ENCODE measurements at regions not wholly inside any gene's neighbourhood (a gene's known extent, or its start where the extent isn't known, plus 50 kb on each side); places are given as distances from the start of the nearest gene placed in this dataset.

DNA sequence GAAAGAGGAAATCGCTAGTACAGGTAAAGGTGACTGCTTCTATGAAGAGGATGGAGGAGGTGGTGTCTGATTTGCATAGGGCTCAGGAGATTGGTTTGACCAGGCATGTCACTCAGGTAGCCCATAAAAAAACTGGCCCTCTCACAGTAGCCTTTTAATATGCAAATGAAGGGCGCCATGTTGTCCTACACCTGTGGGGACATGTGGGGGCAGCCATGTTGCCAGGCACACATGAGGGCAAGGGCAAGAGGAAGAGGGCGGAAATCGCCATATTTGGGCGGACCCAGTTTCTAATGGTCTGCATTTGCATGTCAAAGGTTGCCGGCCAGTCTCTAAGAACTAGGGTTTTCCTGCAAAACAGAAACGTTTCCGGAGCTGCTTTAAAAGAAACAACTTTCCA, 1330.6 kb downstream of the DSC3 start:
- peak; percentile 2 for DNase-seq (ENCODE audit: low read depth)

DNA sequence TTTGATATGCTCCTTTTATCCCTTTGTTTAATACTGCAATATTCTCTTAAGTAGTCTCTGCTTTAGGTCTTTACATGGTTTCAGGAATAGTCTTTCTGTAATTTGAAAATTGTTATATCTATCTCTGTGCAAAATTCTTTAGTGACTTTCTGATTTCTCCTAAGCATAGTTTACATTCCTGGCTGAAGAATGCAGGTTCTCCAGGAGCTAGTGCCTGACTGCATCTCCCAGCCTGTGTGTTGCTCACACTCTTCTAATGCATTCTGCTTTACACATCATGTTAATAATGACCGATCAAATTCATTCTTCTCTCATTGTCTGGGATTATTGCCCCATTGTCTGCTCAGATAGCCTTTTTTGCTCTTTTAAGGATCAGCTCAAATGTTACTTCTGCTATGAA, 1349.2 kb downstream of the DSC3 start:
- DNase-seq (ENCODE audit: low read depth): no peak

DNA sequence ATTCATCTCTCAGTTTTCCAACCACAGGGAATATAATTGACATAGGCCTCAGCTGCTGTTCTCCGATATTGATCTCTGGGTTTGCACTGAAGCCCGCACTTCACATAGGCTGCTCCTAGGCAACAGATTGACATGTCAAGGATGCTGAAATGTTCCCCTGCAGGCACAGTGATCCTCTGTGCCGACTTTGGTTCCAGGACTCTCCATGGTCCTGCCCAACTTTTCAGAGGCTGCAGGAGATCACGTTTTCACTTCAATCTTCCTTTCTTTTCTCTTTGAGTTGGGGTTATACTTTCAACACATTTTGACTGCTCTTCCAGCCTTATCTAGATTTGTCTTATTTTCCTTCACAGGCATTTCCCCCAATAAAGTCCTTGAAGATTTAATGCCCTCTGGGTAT, 1361.0 kb downstream of the DSC3 start:
- DNase-seq (ENCODE audit: low read depth): no peak

DNA sequence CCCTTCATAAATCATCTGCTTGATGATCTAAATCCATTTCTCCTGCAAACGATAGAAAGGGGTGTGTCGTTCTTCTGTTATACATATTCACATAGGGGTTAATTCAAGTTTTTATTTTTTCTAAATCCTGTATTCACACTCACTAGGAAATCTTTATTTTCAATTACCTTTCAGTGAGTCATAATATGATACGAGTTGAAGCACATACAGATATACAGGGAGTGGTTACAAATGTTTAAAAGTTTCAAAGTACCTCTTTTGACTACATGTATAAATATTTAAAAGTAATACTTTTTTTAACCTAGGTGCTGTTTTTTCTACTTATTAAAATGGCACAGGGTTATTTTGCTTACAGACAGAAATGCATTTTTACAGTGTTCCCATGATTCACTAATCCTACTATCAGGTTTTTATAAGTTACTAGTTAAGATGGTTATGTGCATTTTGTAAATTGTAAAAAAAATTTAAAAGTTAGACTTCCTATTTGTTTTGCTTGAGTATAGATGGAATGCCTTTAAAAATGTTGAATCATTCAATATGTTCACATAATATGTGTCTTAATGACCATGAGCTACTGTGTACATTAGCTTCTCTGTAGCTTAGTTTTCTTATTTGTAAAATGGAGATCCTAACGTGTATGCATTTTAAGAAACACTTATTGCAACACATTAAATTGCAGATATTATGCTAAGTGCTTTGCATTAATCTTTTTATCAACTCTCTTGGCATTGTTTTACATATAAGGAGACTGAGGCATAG, 1378.1 kb downstream of the DSC3 start:
- no peak for DNase-seq (ENCODE audit: low read depth)

DNA sequence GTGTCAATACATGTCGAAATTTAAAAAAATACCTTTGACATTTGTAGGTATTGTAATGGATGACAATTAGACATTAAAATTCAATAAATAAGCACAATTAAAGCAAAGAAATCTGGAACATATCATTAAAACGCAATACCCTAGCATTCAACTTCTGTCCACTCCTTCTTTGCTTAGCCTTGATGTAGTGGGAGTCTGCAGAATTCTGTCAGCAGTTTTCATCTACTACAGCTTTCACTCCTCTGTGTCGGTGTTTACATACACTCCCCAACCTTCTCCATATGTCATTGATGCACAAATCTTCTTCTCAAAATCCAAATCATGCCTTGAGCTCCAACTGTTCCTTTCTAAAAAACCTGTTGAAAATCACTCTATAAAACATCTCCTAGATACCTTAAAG, 1380.6 kb downstream of the DSC3 start:
- no peak for DNase-seq (ENCODE audit: low read depth)

DNA sequence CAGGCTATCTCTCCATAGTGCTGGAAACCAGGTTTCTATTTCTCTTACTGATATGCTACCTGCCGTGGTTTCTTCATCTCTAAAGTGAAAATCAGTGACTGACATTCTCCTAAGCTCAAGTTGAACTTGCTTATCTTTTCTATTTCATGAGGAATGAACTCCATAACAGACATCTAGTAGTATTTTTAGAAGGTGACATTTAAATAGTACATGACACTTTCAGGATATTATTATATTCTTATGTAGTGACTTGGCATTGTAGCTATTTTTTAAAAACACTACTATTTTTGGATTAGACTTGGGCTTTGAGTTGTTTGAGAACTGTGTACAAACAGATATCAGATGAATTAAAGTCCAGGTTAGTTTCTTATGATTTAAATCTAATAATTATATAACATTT, 1381.8 kb downstream of the DSC3 start:
- DNase-seq (ENCODE audit: low read depth): no peak

DNA sequence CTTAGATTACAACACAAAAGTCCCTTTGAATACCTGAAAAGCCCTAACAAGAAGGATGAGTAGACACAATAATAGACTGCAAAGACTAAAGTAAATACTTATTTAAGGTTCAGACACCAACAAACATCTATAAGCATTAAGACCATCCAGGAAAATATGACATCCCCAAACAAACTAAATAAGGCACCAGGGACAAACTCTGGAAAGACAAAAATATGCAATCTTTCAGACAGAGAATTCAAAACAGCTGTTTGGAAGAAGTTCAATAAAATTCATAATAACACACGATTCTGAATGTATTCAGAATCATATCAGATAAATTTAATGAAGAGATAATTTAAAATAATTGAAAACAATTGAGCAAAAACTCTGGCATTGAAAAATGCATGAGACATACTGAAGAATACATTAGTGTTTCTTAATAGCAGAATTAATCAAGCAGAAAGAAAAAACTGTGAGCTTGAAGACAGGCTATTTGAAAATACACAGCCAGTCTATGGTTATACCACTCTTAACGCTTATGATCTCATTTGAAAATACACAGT, 1388.8 kb downstream of the DSC3 start:
- DNase-seq (ENCODE audit: low read depth): no peak

DNA sequence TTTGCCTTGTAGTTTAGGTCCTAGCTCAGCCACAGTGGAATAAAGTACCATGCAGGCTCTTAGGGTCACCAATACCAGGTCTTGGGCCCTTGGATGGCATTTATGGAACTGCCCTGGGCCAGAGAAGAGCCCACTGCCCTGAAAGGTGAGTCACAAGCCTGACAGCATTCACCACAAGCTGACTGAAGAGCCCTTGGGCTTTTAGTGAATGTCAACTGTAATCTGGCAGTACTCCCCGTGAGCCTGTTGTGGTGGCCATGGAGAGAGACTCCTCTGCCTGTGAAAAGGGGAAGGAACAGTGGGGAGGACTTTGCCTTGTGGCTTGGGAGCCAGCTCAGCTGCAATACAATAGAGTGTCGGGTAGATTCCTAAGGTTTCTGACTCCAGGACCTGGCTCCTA, 1389.7 kb downstream of the DSC3 start:
- peak; percentile 17 for DNase-seq (ENCODE audit: low read depth)

DNA sequence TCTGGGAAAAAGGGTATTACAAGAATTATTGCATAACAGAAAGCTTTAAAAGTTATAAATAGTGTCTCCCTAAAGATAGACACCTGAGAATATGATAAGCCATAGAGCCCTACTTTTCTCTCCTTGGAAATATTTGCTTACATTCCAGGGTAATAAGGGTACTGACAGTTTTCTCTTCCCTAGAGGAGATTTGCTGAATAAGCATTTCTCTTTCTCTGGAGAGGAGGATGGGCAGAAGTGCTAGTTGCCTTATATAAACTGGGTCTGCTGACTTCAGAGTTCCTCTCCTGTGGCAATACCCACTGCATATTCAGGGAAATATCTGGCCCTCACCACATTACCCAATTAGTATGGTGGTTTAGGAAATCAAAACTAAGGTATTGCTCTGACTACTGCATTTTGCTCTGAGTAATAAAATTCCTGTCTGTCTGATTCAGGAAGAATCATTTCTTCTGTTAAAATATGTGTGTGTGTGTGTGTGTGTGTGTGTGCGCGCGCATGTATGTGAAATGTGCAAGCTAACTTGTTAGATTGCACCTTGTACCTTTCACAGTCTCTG, 1391.3 kb downstream of the DSC3 start:
- DNase-seq (ENCODE audit: low read depth): peak; percentile 8

DNA sequence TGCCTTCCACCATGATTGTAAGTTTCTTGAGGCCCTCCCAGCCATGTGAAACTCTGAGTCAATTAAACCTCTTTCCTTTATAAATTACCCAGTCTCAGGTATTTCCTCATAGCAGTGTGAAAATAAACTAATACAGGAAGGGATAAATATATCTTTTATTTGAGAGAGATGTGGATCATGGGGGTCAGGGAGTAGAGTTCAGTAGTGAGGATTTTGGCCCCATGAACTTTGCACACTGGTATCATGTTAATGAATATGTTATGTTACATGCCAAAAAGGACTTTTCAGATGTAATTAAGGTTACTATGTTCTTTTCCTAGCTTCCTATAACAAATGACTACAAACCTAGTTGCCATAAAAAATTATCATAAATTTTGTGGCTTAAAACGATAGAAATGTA, 1393.7 kb downstream of the DSC3 start:
- no peak for DNase-seq (ENCODE audit: low read depth)

DNA sequence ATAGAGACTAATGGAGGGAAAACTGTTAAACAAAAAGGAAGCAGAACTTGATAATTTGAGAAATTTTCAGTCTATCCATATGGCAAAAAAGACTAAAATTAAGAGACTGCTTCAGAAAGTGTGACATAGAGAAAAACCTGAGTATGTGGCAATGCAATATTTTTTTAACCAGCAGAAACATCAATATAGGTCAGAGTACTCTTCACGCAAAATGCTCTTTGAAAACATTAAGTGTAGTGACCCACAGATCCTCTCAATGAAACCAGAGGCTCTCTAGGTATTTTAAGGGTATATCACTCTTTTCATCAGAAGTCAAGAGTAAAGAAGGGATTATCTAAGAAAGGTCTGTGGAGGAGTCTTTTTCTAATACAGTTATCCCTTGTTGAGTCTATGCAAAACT, 1394.8 kb downstream of the DSC3 start:
- DNase-seq (ENCODE audit: low read depth): no peak

DNA sequence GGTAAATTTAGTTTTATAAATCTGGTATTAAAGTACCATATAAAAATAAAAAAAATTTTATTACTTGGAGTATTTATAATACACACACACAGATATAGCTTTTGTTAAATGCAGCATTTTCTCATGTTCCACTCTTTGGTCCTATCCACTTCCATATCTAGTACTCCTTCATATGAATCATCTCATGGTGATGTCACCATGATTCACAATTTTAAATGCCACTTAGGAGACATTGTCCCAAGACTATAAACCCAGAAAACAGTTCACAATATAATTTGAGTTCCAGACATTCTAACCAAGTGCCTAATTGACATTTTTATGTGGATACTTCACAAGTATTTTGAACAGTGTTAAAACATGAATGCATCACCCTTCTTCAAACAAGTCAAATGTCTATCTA, 1398.3 kb downstream of the DSC3 start:
- peak; percentile 48 for DNase-seq (ENCODE audit: low read depth)

DNA sequence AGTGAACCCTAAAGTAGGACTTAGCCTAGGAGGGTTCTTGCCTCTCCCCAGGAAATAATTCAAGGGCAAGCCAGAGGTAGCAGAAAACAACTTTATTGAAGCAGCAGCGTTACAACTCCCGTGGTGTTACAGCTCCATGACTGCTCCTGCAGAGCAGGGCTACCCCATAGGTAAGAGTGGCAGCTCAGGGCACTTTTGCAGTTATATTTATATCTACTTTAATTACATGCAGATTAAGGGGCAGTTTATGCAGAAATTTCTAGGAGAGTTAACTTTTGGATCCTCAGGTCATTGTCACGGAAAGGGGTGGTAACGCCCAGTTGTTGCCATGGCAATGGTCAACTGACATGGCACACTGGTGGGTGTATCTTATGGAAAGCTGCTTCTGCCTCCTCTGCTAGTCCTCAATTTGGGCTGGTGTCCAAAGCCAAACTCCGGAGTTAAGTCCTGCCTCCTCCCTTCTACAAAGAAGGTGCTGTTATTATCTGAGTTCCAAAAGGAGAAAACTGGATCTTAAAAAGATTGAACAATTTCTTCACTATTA, 1413.0 kb downstream of the DSC3 start:
- peak; percentile 39 for DNase-seq (ENCODE audit: low read depth)

DNA sequence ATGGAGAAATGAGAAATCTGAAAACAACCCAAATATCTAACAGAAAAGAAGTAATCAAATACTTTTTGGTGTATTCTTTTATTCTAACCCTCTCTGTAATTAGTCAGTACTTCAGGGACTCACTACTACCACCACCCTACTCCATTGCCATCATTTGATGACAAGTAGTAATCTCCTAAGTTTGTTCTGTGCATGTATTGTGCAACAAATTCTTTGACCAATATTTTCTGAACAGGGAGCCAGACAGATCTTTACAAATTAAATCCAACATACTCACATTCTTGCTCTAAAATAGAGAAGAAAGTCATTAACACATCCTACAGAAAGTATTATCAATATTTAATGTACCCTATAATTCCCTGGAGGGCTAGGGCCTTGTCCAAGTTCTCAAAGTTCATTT, 1416.4 kb downstream of the DSC3 start:
- no peak for DNase-seq (ENCODE audit: low read depth)

DNA sequence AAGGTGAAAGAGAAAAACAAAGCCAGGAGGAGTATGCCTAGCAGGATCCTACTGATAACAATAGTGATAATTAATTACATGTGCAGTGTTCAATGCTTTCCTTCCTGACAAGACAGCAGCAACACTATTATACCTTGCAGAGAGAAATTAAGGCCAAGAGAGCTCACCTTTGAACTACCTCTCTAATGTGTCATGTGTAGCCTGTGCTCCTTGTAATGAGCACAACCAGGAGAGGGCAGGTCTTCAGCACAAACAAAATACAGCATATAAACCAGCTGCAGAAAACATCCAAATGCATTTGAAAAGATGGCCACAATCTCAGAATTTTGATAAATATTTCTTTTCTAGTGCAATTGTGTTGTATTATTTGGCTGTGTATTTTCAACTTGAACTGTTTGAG, 1425.7 kb downstream of the DSC3 start:
- DNase-seq (ENCODE audit: low read depth): no peak

DNA sequence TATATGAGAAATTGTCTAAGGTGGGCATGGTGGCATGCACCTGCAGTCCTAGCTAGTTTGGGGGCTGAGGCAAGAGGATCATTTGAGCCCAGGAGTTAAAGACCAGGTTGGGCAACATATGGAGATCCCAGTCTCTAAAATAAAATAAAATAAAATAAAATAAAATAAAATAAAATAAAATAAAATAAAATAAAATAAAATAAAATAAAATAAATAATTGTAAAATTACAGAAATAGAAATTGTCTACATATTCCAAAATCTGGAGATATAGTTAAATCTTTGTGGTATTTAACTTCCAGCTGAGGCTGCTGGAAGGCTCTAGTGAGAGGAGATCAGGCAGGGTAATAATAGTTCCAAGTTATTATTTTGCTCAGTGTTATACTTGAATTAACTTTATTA, 1432.1 kb upstream of the CDH2 start:
- no peak for DNase-seq (ENCODE audit: low read depth)

DNA sequence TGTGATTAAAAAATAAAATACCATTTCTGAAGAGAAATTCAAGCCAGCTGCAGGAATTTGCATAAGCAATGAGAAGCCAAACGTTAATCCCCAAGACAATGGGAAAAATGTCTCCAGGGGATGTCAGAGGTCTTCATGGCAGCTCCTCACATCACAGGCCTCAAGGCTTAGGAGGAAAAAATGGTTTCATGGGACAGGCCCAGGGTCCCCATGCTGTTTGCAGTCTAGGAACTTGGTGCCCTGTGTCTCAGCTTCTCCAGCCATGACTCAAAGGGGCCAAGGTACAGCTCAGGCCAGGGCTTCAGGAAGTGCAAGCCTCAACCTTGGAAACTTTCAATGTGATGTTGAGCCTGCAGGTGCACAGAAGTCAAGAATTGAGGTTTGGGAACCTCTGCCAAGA, 1428.4 kb upstream of the CDH2 start:
- no peak for DNase-seq (ENCODE audit: low read depth)

DNA sequence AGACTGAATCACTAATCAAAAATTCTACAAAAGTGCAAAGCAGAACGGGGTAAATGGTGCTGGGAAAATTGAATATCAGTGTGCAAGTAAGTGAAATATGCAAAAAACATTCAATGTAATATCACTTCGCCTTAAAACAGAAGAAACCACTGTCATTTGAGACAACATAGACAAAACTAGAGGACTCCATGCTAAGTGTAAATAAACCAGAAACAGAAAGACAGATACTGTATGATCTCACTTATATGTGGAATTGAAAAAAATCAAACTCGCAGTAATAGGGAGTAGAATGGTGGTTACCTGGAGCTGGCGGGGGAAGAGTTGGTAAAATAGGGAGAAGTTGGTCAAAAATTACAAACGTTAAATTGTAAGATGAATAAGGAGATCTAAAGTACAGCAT, 1420.0 kb upstream of the CDH2 start:
- no peak for DNase-seq (ENCODE audit: low read depth)

DNA sequence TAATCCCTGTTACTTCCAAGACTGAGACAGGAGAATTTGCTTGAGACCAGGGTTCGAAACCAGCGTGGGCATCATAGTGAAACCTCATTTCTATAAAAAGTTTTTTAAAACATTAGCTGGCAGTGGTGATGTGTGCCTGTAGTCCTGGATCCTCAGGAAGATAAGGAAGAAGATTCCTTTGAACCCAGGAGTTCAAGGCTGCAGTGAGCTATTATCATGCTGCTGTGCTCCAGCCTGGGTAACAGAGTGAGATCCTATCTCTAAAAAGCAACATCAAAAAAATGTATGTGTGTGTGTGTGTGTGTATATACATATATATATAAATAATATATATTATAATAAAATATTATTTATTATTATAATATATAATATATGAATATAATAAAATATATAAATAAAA, 1417.6 kb upstream of the CDH2 start:
- DNase-seq (ENCODE audit: low read depth): no peak

DNA sequence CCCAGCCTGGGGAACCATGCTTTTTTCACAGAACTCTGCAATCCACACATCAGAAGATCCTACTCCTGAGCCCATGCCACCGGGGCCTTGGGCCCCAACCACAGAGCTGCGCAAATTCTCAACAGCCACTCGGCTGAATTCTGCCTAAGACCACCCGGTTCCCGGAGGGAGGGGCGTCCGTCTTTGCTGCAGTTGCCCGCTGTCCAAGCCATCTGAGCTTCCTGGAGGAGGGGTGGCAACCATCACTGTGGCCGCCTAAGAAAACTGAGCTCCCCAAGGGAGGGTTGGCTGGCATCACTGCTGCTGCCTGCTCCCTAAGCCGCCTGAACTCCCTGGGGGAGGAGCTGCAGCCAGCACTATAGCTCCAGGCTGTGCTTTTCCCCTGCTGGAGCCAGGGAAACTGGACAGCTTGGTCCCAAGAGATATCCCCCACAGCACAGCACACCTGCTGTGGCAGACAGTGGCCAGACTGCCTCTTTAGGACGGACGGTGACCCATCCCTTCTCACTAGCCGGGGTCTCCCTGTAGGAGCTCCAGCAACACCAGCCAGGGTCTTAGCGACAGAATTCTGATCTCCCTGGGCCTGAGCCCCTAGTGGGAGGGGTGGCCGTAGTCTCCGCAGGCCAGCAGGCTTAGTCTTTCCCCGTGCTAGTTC, 1411.6 kb upstream of the CDH2 start:
- DNase-seq (ENCODE audit: low read depth): no peak

DNA sequence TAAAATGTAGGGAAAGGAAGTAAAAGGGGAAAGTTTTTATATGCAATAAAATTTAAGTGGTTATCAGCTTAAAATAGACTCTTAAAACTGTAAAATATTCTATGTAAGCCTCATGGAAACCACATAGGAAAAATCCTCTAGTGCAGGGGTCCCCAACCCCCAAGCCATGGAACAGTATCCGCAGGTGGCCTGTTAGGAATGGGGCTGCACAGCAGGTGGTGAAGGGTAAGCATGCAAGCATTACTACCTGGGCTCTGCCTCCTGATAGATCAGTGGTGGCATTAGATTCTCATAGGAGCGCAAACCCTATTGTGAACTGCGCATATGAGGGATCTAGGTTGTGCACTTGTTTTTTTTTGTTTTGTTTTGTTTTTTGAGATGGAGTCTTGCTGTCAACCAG, 1409.3 kb upstream of the CDH2 start:
- DNase-seq (ENCODE audit: low read depth): no peak

DNA sequence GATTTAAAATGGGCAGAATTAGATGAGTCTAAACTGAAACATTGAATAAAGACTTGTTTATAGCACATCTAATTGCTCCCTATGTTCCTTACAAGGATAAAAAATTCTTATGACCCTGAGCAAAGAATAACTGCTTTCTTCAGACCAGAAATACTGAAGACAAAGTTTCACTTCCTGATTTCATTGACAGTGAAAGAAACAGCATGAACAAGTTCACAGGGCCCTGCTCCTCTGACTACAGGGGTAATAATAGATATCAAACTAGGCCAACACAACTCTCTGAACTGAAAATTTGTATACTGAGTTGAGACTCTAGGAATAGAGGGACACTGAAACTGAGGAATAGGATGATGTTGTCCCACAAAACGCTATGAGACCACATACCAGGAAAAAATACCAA, 1383.3 kb upstream of the CDH2 start:
- no peak for DNase-seq (ENCODE audit: low read depth)

DNA sequence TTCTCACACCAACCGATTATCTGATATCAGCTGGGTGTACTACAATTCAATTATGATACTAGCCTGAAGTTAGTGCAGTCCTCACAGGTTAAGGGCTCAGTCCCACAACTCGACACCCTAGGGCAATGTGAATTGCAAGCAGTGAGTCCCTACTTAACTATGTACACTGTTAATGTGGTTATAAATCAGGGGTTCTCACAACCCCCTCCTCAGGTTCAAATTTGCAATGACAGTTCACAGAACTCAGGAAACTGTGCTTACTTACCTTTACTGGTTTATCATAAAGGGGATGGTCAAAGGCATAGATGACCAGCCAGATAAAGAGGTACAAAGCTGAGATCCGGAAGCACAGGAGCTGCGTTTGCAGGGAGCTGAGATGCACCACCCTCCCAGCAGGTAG, 1379.1 kb upstream of the CDH2 start:
- DNase-seq (ENCODE audit: low read depth): no peak

All from Daoy (cell line).